ENCODE measurements at regions not wholly inside any gene's neighbourhood (a gene's known extent, or its start where the extent isn't known, plus 50 kb on each side); places are given as distances from the start of the nearest gene placed in this dataset.

GRCh38 chr10:62554632-62555199, 180.5 kb downstream of the ZNF365 start:
- no peak for DNase-seq

- DNase-seq = no peak
Observed at GRCh38 chr10:62559481-62560200, 185.5 kb downstream of the ZNF365 start.

- no peak for DNase-seq
Observed at GRCh38 chr10:62560201-62560819, 186.1 kb downstream of the ZNF365 start.

- DNase-seq = no peak
Observed at GRCh38 chr10:62561151-62561550, 187.0 kb downstream of the ZNF365 start.

GRCh38 chr10:62562101-62562500, 187.9 kb downstream of the ZNF365 start:
- no peak for DNase-seq

GRCh38 chr10:62562795-62563194, 188.6 kb downstream of the ZNF365 start:
- no peak for DNase-seq

GRCh38 chr10:62573929-62574328, 199.8 kb downstream of the ZNF365 start:
- DNase-seq = no peak

- no peak for DNase-seq
Observed at GRCh38 chr10:62577076-62577475, 202.9 kb downstream of the ZNF365 start.

- DNase-seq = no peak
Observed at GRCh38 chr10:62577666-62578291, 203.6 kb downstream of the ZNF365 start.

- DNase-seq = no peak
Observed at GRCh38 chr10:62578301-62578700, 204.1 kb downstream of the ZNF365 start.

GRCh38 chr10:62578916-62579315, 204.7 kb downstream of the ZNF365 start:
- DNase-seq = no peak

- no peak for DNase-seq
Observed at GRCh38 chr10:62580396-62580795, 206.2 kb downstream of the ZNF365 start.

- no peak for DNase-seq
Observed at GRCh38 chr10:62581351-62581750, 207.2 kb downstream of the ZNF365 start.

- DNase-seq = no peak
Observed at GRCh38 chr10:62582101-62582705, 208.0 kb downstream of the ZNF365 start.

- DNase-seq = no peak
Observed at GRCh38 chr10:62582804-62583208, 208.6 kb downstream of the ZNF365 start.

- no peak for DNase-seq
Observed at GRCh38 chr10:62583876-62584615, 209.9 kb downstream of the ZNF365 start.

GRCh38 chr10:62584731-62585130, 210.6 kb downstream of the ZNF365 start:
- DNase-seq = no peak

GRCh38 chr10:62585211-62585775, 211.1 kb downstream of the ZNF365 start:
- no peak for DNase-seq

GRCh38 chr10:62587011-62587410, 212.8 kb downstream of the ZNF365 start:
- no peak for DNase-seq

- no peak for DNase-seq
Observed at GRCh38 chr10:62588116-62588515, 213.9 kb downstream of the ZNF365 start.

GRCh38 chr10:62589689-62590088, 214.8 kb upstream of the ADO start:
- DNase-seq = no peak

- DNase-seq = no peak
Observed at GRCh38 chr10:62590306-62590705, 214.2 kb upstream of the ADO start.

All from activated effector memory CD4-positive, alpha-beta T cell treated with anti-CD3 and anti-CD28 coated beads, Interleukin-2, amount 50 U/mL, for 16 hours (primary cell).